Urinary bladder (tissue), 3 donors: ENCODE measurements at regions not wholly inside any gene's neighbourhood (a gene's known extent, or its start where the extent isn't known, plus 50 kb on each side); places are given as distances from the start of the nearest gene placed in this dataset.
"Not testable (repeated sequence)": the region's sequence is repeated elsewhere in the genome, so short reads cannot be mapped to it uniquely, and the experiment has no call there.

Experiments used
- DNase-seq: peaks from one replicate; pipeline ENCODE4 v3.0.0-alpha.2; 2015; ENCODE audit errors: extremely low spot score
- H3K27ac ChIP-seq: one replicate; pipeline ENCODE4 v1.5.1; 2013; ENCODE audit warnings: low read depth, mild to moderate bottlenecking, moderate library complexity
- H3K36me3 ChIP-seq: one replicate; pipeline ENCODE4 v1.6.1; 2013; ENCODE audit warnings: mild to moderate bottlenecking, moderate library complexity; ENCODE audit not compliant: insufficient read depth
- H3K4me1 ChIP-seq: one replicate; pipeline ENCODE4 v1.6.1; 2013; ENCODE audit warnings: mild to moderate bottlenecking, moderate library complexity; ENCODE audit not compliant: insufficient read depth
- H3K4me3 ChIP-seq: one replicate; pipeline ENCODE4 v1.5.1; 2013; ENCODE audit warnings: low read depth, low read length
- WGBS: extraction: QIAGEN DNeasy Blood & Tissue Kit; methylation state at CpG from one replicate; pipeline ENCODE4 v1.1.7; 2013; 5-methylcytosine and 5-hydroxymethylcytosine counted together
- donor health status: healthy with polysubstance abuse.
- donor health status: healthy.

DNA sequence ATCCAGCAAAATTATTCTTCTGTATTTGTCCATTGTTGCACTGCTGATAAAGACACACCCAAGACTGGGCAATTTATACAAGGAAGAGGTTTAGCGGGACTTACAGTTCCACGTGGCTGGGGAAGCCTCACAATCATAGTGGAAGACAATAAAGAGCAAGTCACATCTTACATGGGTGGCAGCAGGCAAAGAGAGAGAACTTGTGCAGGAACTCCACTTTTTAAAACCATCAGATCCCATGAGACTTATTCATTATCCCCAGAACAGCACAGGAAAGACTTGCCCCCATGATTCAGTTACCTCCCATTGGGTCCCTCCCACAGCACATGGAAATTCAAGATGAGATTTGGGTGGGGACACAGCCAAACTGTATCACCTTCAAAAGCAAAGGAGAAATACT lies 286.5 kb upstream of the ECI2 start:
- Histone ChIP-seq H3K4me3 (no peak overlapping the region), H3K27ac (no peak overlapping the region), H3K4me1 (no peaks in the 10 kb centered on the region), H3K36me3 (no peaks in the 10 kb centered on the region)
- 66% methylated on average over 2 of the region's 2 CpGs for WGBS
- no peak for DNase-seq

DNA sequence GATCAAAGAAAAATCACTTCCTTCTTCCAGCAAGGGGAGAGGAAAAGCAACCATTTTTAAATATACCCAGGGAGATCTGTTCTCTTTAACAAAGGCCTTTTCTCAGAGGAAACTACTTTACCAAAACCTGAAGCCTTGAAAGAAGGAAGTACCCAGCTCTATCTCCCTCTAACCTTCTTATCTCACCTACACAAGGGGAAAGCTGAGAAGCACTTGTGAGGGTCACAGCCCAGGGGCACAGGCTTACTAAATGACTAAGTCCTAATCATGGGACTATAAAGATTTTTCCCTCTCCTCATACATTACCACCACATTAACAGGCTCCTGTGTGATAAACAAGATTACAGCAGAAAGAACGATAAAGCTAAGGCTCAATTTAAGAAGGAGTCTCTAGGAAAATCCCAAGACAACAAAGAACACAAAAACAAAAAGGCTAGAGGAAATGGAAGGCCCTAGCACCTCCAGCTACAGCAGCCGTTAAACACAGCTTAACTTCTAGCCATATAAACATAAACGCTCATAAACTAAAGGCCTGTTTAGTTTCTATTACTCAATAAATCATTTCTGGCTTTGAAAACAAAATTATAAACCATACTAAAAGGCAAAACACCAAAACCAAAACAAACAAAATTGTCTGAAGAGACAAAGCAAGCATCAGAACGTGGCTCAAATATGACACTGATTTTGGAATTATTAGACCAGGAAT lies 284.9 kb upstream of the ECI2 start:
- Histone ChIP-seq H3K36me3 (no peaks in the 10 kb centered on the region), H3K4me1 (no peaks in the 10 kb centered on the region), H3K4me3 (no peak overlapping the region), H3K27ac (no peak overlapping the region)
- DNase-seq, result no peak
- WGBS, result 55% methylated on average over 4 of the region's 4 CpGs

DNA sequence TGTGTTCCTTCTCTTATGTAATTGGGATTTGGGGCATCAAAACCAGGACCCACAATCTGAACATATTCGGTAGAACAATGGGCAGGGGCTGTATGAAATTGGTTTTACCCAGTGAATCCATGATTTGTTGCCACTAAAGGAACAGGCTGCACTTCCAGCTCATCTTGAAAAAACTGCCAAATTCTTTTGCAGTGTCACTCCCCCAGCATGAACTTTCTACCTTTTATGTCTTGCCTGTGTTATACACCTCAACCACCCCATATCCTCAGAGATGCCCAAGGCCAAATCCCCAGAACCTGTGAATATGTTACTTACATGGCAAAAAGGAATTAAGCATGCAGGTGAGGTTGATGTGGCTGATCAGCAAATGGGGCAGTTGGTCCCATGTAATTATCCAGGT lies 280.2 kb upstream of the ECI2 start:
- no peak overlapping the region for H3K4me3 ChIP-seq
- H3K4me1 ChIP-seq, result no peaks in the 10 kb centered on the region
- no peak for DNase-seq
- 92% methylated on average over 1 of the region's 1 CpG for WGBS
- H3K27ac ChIP-seq, result no peak overlapping the region
- no peaks in the 10 kb centered on the region for H3K36me3 ChIP-seq

DNA sequence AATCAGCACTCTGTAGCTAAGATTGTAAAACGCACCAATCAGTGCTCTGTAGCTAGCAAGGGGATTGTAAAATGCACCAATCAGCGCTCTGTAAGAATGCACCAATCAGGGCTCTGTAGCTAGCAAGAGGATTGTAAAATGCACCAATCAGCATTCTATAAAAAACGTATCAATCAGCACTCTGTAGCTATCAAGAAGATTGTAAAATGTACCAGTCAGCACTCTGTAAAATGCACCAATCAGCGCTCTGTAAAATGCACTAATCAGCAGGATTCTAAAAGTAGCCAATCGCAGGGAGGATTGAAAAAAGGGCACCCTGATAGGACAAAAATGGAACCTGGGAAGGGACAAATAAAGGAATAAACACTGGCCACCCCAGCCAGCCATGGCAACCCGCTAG lies 278.7 kb upstream of the ECI2 start:
- H3K27ac ChIP-seq, H3K4me1 ChIP-seq, H3K4me3 ChIP-seq, DNase-seq, H3K36me3 ChIP-seq: not testable (repeated sequence)
- 81% methylated on average over 6 of the region's 6 CpGs for WGBS

DNA sequence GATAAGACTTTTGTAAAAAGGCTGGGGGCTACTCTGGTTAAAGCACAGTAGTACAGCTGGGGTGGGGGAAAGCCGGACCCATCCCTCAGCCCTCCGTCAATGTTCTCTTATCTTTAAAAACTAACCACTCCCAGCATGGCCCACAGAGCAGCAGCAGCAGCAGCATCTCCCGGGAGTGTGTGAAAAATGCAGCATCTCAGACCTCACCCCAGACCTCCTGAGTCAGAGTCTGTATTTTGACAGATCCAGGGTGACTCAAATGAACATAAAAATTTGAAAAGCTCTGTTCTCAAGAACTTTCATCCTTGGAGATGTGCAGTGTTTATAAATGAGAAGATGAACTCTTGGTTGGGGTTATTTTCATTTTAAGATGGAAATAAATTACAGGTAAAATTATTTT lies 277.7 kb upstream of the ECI2 start:
- Histone ChIP-seq H3K36me3 (no peaks in the 10 kb centered on the region), H3K4me1 (no peaks in the 10 kb centered on the region), H3K4me3 (no peak overlapping the region), H3K27ac (no peak overlapping the region)
- WGBS, result 61% methylated on average over 3 of the region's 3 CpGs
- DNase-seq, result no peak

DNA sequence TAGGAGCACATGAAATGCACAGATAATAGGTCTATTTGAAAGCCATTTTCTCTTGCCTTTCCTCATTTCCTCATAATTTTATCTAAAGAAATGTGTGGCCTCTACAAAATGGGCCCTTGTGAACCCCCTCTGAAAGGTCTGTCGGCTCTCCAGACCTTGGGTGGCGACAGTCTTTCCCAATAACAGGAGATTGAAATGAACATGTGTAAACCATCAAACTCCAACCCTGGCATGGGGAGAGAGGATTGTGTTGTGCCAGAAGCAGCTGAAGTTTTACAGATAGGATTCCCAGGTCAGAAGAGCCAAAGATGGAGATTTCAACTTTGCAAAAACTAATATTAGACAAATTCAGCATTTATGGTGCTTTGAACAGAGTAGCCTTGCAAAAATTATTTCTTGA lies 277.1 kb upstream of the ECI2 start:
- Histone ChIP-seq H3K4me1 (no peaks in the 10 kb centered on the region), H3K27ac (no peak overlapping the region), H3K36me3 (no peaks in the 10 kb centered on the region), H3K4me3 (no peak overlapping the region)
- DNase-seq, result no peak
- WGBS, result 80% methylated on average over 2 of the region's 2 CpGs

DNA sequence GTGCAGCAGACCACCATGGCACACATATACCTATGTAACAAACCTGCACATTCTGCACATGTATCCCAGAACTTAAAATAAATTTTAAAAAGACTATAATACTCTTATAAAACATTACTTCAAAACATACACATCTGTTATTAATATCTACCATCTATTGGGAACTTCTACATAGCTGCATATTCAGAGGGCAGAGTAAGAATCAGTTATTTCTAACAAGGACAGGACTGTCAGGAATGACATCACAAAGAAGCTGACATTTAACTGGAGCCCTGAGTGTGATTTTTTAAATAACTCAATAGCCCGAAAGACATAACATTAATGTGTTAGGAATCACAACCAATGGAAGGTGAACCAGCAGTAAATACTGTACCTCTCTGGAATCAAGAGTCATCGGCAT lies 276.7 kb upstream of the ECI2 start:
- Histone ChIP-seq H3K4me1 (no peaks in the 10 kb centered on the region), H3K4me3 (no peak overlapping the region), H3K27ac (no peak overlapping the region), H3K36me3 (no peaks in the 10 kb centered on the region)
- WGBS, result 46% methylated on average over 2 of the region's 2 CpGs
- no peak for DNase-seq

DNA sequence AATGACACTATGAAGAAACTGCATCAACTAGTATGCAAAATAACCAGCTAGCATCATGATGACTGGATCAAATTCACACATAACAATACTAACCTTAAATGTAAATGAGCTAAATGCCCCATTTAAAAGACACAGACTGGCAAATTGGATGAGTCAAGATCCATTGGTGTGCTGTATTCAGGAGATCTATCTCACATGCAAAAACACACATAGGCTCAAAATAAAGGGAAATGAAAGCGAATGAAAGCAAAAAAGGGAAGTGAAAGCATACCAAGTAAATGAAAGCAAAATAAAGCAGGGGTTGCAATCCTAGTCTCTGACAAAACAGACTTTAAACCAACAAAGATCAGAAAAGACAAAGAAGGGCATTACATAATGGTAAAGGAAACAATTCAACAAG lies 272.3 kb upstream of the ECI2 start:
- not testable (repeated sequence) for H3K4me3 ChIP-seq, H3K36me3 ChIP-seq, DNase-seq, H3K4me1 ChIP-seq, H3K27ac ChIP-seq
- 81% methylated on average over 1 of the region's 1 CpG for WGBS

DNA sequence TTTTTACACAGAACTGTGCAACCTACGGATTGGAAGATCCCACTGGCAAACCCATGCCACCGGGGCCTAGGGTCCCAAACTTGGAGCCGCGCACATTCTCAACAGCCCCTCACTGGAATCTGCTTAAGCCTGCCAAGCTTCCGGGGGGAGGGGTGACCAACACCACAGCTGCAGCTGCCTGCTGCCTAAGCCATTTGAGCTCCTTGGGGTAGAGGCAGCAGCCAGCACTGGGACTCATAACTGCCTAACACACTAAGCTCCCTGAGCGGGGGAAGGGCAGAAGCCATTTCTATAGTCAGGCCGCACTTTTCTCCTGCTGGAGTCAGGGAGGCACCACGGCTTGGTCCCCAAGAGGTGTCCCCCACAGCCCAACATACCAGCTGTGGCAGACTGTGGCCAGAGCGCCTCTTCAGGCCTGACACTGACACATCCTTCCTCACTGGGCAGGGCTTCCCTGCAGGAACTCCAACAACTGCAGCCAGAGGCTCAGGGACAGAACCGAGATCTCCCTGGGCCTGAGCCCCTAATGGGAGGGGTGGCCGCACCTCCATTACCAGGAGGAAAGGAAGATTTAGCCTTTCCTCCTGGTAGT lies 270.3 kb upstream of the ECI2 start:
- 68% methylated on average over 11 of the region's 11 CpGs for WGBS
- no peaks in the 10 kb centered on the region for H3K4me1 ChIP-seq
- H3K4me3 ChIP-seq, result no peak overlapping the region
- H3K27ac ChIP-seq, result no peak overlapping the region
- no peak for DNase-seq
- H3K36me3 ChIP-seq, result no peaks in the 10 kb centered on the region

DNA sequence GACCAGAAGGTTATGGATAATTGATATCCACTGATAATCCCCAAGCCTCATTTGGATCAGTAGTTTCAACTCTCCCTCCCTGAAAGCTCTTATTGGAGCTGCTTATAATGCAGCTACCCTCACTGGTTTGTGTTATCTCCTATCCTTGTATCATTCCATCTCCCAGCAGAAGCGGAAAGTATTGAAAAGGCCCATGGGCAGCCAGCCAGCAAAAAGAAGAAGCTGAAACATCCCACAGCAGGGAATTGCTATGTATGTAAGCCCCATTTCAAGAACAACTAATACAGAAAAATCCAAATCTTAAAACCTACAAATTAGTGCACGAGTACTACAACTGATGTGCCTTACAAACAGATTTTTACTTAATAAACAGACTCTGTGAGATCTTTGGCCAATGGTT lies 269.0 kb upstream of the ECI2 start:
- DNase-seq, result no peak
- no peaks in the 10 kb centered on the region for H3K36me3 ChIP-seq

DNA sequence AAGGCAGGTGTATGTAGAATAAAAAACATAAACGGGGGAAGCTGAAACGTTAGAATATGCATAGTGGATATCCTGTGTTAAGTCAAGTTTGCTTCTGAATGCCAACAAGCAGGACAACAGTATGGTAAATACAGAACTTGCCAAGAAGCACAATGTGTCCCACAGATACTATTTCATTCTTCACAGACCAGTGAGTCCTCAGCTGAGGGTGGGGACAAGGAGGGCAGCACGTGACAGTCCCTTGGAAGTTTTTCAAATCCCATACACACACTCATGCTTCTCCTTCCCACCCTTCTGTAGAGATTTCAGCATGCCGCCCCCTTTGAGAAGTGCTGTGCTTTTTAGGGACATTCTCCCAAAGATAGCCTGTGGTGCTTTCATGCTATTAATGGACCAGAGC lies 268.5 kb upstream of the ECI2 start:
- no peak for DNase-seq
- H3K4me3 ChIP-seq, result no peak overlapping the region
- 64% methylated on average over 4 of the region's 4 CpGs for WGBS
- H3K4me1 ChIP-seq, result no peaks in the 10 kb centered on the region
- H3K36me3 ChIP-seq, result no peaks in the 10 kb centered on the region
- H3K27ac ChIP-seq, result no peak overlapping the region

More for the DNA sequence above, 269.0 kb upstream of the ECI2 start:
- Histone ChIP-seq H3K27ac (no peak overlapping the region), H3K4me1 (no peaks in the 10 kb centered on the region), H3K4me3 (no peak overlapping the region)
- WGBS, result 80% methylated on average over 2 of the region's 2 CpGs

DNA sequence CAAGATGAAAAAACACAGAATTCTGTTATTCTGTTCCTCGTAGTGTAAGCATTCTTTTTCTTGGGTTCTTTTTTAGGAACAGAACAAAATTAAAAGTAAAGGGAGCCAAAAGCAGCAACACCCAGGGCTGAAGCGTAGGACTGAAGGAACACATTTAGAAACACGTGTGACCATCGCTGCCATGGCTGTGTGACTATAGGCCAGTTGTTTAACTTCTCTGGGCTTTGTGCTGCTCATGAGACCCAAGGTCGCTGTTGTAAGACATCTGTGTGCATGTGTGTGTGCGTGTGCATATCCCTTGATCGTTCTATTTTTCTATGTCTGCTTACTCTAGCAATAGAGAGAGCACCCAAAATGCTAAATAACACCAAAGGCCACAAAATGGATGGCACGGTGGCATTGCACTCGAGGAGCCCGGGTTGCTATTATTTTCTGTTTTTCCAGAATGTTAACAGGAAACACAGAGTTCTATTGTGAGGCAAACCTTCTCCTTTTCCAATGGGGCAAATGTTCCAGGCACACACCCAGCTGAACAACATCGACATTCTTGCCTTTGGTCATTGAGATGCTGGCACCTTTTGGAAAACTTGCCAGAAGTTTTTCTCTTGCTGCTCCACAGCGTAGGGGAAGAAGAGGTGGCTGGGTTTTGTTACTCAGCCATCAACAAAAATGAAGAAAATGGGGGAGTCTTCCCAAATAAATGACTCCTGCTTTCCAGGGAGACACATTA lies 267.8 kb upstream of the ECI2 start:
- DNase-seq, result no peak
- Histone ChIP-seq H3K36me3 (no peaks in the 10 kb centered on the region), H3K4me3 (no peak overlapping the region), H3K27ac (no peak overlapping the region), H3K4me1 (no peaks in the 10 kb centered on the region)
- WGBS, result 88% methylated on average over 12 of the region's 12 CpGs

DNA sequence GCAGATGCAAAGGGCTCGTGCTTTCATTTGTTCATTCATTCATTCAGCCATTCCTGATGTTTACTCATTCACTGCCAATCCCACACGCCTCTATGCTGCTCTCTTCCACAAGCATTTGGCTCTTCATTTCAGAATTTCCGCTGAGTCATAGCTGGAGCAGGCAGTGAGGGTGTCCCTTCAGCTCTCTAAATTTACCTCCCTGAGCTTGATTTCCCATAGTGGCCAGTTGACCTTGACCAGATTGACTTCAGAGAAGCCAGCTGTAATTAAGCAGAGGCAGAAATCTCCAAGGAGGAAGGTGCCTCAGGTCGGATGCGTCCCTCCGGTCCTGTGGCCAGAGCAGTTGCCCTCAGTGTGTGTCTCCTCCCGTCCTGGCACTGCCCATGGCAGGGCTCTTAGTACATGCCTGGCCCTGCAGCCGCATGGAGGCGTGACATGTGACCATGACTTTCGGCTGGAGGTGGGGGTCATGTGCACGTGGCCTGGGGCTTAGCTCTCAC lies 267.2 kb upstream of the ECI2 start:
- Histone ChIP-seq H3K4me3 (no peak overlapping the region), H3K27ac (no peak overlapping the region), H3K36me3 (no peaks in the 10 kb centered on the region), H3K4me1 (no peaks in the 10 kb centered on the region)
- DNase-seq, result no peak
- WGBS, result 56% methylated on average over 11 of the region's 11 CpGs
